Ascending aorta (tissue), 2 donors: ENCODE measurements at regions not wholly inside any gene's neighbourhood (a gene's known extent, or its start where the extent isn't known, plus 50 kb on each side); places are given as distances from the start of the nearest gene placed in this dataset.

ENCODE experiments used
- DNase-seq, 2 donors: peaks; one replicate each; pipeline ENCODE4 v3.0.0-alpha.2; 2019; ENCODE audit warnings: low spot score in 2 of 2
- H3K27ac ChIP-seq, 2 donors: fragments of 200-600 bp; sonication (generic); one replicate each; pipeline ENCODE4 v1.5.1; 2016 to 2017; ENCODE audit warnings: mild to moderate bottlenecking in 1 of 2
- H3K27me3 ChIP-seq: fragments of 200-600 bp; sonication (generic); one replicate; pipeline ENCODE4 v1.5.1; 2017
- H3K36me3 ChIP-seq, 2 donors: fragments of 200-600 bp; sonication (generic); one replicate each; pipeline ENCODE4 v1.5.1; 2016
- H3K4me1 ChIP-seq, 2 donors: fragments of 200-600 bp; sonication (generic); one replicate each; pipeline ENCODE4 v1.5.1; 2016 to 2017; ENCODE audit warnings: mild to moderate bottlenecking in 1 of 2
- H3K4me3 ChIP-seq, 2 donors: fragments of 200-600 bp; sonication (generic); one replicate each; pipeline ENCODE4 v1.5.1; 2016 to 2017; ENCODE audit warnings: mild to moderate bottlenecking in 1 of 2
- H3K9me3 ChIP-seq, 2 donors: fragments of 200-600 bp; sonication (generic); one replicate each; pipeline ENCODE4 v1.5.1; 2016
- CTCF ChIP-seq, 3 experiments: fragments of 200-600 bp in 2 of 3; fragments of 450-650 bp in 1 of 3; sonication (generic) in 2 of 3; IDR thresholded peaks; one replicate each; pipeline ENCODE4 v1.5.1; 2016 to 2019; ENCODE audit warnings: antibody characterized with exemption in 3 of 3, mild to moderate bottlenecking in 1 of 3, moderate library complexity in 1 of 3
- intact Hi-C: fragments of 100-400 bp; cut with DNase I; formaldehyde crosslinking; loops from one replicate; pipeline ENCODE4 v1.15.1; 2023

GRCh38 chr4:143023239-143023918, 161.3 kb upstream of the USP38 start:
- no peaks in the 10 kb centered on the region for H3K4me1 ChIP-seq
- intact Hi-C loops: no loop called here
- TF ChIP-seq CTCF (IDR thresholded peaks at IDR 0.05): no peak
- H3K27me3 ChIP-seq: no peaks in the 10 kb centered on the region
- no peak overlapping the region for H3K27ac ChIP-seq
- H3K4me3 ChIP-seq: no peak overlapping the region
- no peaks in the 10 kb centered on the region for H3K9me3 ChIP-seq
- no peaks in the 10 kb centered on the region for H3K36me3 ChIP-seq
- no peak for DNase-seq

GRCh38 chr4:143025081-143025704, 159.5 kb upstream of the USP38 start:
- H3K27me3 ChIP-seq: no peaks in the 10 kb centered on the region
- no peaks in the 10 kb centered on the region for H3K4me1 ChIP-seq
- no peaks in the 10 kb centered on the region for H3K36me3 ChIP-seq
- intact Hi-C loops: no loop called here
- H3K27ac ChIP-seq: no peak overlapping the region
- peak in 2 of 3 experiments; percentile 20 to 42 for TF ChIP-seq CTCF (IDR thresholded peaks at IDR 0.05)
- DNase-seq: no peak
- H3K4me3 ChIP-seq: no peak overlapping the region
- peaks cover 0 to 6% of the 10 kb centered on the region in 2 donors for H3K9me3 ChIP-seq

GRCh38 chr4:143026459-143027170, 158.1 kb upstream of the USP38 start:
- no peak for TF ChIP-seq CTCF (IDR thresholded peaks at IDR 0.05)
- H3K9me3 ChIP-seq: peaks cover 0 to 6% of the 10 kb centered on the region in 2 donors
- no peaks in the 10 kb centered on the region for H3K27me3 ChIP-seq
- no peaks in the 10 kb centered on the region for H3K36me3 ChIP-seq
- H3K27ac ChIP-seq: no peak overlapping the region
- H3K4me3 ChIP-seq: no peak overlapping the region
- intact Hi-C loops: no loop called here
- no peaks in the 10 kb centered on the region for H3K4me1 ChIP-seq
- no peak for DNase-seq

- H3K27me3 ChIP-seq: no peaks in the 10 kb centered on the region
- no peak for DNase-seq
- no peak for TF ChIP-seq CTCF (IDR thresholded peaks at IDR 0.05)
- intact Hi-C loops: no loop called here
- no peaks in the 10 kb centered on the region for H3K4me1 ChIP-seq
- H3K9me3 ChIP-seq: no peaks in the 10 kb centered on the region
- H3K27ac ChIP-seq: no peak overlapping the region
- no peaks in the 10 kb centered on the region for H3K36me3 ChIP-seq
- H3K4me3 ChIP-seq: no peak overlapping the region
Measured at GRCh38 chr4:143035661-143036060, 149.1 kb upstream of the USP38 start.

- DNase-seq: no peak
- Histone ChIP-seq H3K4me3 (no peak overlapping the region), H3K4me1 (no peaks in the 10 kb centered on the region), H3K27ac (no peak overlapping the region), H3K36me3 (no peaks in the 10 kb centered on the region), H3K9me3 (no peaks in the 10 kb centered on the region), H3K27me3 (no peaks in the 10 kb centered on the region)
- no peak for TF ChIP-seq CTCF (IDR thresholded peaks at IDR 0.05)
- intact Hi-C loops: no loop called here
Measured at GRCh38 chr4:143036443-143036842, 148.3 kb upstream of the USP38 start.
